Embryonic facial prominence (tissue), 1 donor: ENCODE measurements at regions not wholly inside any gene's neighbourhood (a gene's known extent, or its start where the extent isn't known, plus 50 kb on each side); places are given as distances from the start of the nearest gene placed in this dataset.
"Not testable (repeated sequence)": the region's sequence is repeated elsewhere in the genome, so short reads cannot be mapped to it uniquely, and the experiment has no call there.

Experiments
- DNase-seq: peaks from one replicate; pipeline ENCODE4 v3.0.0-alpha.2; 2016; ENCODE audit errors: extremely low spot score

DNA sequence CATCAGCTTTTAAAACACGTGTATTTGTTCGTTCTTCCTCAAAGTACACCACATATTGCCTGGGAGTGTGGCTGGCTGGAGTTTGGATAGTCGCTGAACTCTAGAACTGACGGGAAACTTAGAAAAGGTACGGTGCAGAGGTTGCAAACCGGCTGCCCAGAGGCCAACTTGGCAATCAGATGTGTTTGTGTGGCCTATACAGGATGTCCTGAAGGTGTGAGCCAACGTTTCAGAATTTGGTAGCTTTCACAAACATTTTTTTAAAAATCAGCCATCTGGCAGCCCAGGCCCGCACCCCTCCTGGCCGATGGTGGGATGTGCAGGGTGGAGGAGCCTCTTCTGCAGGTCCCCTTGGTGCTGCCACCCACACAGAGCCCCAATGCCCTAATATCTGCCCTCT is 73.6 kb upstream of the SLC25A33 start:
- DNase-seq = no peak

GRCh38 chr1:9466780-9467758 is 72.2 kb upstream of the SLC25A33 start:
- peak; percentile 68 for DNase-seq

DNA sequence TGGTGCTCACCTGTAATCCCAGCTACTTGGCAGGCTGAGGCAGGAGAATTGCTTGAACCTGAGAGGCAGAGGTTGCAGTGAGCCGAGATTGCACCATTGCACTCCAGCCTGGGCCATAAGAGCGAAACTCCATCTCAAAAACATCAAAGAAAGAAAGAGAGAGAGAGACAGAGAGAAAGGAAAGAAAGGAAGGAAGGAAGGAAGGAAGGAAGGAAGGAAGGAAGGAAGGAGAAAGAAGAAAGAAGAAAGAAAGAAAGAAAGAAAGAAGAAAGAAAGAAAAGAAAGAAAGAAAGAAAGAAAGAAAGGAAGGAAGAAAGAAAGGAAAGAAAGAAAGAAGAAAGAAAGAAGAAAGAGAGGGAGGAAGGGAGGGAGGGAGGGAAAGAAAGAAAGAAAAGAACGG is 69.4 kb upstream of the SLC25A33 start:
- DNase-seq = not testable (repeated sequence)

GRCh38 chr1:9471679-9472078 is 67.6 kb upstream of the SLC25A33 start:
- DNase-seq = no peak

DNA sequence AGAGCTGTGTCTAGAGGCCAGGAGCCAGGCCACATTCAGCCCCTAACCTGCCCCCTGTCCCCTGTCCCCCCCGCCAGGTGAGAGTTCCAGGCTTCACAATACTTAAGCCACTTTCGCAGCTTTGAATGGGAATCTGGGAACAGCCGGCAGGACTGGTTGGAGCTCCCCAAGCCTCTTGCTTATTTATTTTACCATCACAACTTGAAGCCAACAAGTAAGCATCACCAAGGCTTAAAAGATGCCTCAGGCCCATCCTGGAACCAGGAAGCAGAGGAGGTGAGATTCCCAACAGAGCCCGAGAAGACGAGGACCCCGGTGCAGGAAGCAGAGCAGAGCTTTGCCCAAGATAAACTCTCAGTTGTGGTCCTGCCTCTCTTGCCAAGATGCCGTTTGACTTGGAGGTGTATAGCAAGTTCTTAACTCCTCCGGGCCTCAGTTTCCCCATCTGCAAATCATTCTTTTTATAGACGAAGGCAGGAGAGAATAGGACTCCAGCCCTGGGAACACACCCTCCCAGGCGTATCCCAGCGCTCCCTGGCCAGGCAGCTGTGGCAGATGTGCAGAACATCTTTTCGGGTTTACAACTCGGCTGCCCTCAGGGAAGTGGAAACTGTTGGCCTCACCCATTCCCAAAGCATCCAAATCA is 66.8 kb upstream of the SLC25A33 start:
- DNase-seq = no peak

DNA sequence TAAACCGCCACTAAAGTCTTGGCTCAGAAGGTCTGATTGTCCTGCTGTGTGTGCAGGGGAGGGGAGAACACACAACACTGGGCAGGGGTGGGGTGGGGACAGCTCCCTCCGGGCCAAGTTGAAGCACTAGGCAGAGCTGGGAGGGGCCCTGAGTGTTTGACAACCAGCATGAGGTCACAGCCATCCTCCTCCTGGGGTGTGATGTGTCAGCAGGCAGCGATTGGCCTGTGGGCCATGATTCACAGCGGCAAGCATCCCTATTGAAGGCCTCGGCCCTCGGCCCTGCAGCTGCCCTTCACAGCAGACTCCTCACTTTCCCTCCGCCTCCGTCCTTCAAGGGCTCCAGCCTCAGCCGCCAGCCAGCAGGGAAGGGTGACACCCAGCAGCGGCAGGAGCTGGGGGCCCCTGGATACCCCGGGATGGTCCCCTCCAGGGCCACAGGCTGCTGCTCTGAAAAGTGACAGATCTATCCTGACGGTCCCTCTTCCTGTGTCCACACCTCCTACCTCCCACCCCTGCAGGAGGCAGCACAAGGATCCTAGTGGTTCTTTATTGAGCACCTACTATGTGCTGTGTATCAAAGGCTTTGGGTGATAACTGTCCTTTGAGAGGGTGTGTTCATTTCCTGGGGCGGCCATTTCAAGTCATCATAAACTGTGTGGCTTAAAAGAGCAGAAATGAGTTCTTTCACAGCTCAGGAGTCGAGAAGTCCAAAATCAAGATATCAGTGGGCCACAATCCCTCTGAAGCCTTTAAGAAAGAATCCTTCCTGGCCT is 66.0 kb upstream of the SLC25A33 start:
- DNase-seq = no peak

GRCh38 chr1:9475061-9475627 is 64.1 kb upstream of the SLC25A33 start:
- DNase-seq = no peak

- DNase-seq = no peak
Measured at GRCh38 chr1:9476790-9477463, 62.3 kb upstream of the SLC25A33 start.

DNA sequence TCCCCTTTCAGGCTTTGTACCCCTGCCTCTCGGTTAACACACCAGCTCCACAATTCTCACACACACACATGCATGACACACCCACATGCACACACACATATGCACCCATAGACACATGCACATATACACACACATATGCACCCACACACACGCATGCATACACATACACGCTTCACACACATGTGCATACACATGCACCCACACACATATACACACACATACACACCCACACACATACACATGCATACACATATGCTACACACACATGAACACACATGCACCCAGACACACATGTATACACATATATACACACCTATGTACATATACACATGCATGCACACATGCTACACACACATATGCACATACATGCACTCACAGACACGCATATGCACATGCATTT is 61.7 kb upstream of the SLC25A33 start:
- no peak for DNase-seq

- DNase-seq = no peak
Measured at GRCh38 chr1:9478021-9478420, 61.2 kb upstream of the SLC25A33 start.

GRCh38 chr1:9481048-9481447 is 58.2 kb upstream of the SLC25A33 start:
- DNase-seq = no peak

DNA sequence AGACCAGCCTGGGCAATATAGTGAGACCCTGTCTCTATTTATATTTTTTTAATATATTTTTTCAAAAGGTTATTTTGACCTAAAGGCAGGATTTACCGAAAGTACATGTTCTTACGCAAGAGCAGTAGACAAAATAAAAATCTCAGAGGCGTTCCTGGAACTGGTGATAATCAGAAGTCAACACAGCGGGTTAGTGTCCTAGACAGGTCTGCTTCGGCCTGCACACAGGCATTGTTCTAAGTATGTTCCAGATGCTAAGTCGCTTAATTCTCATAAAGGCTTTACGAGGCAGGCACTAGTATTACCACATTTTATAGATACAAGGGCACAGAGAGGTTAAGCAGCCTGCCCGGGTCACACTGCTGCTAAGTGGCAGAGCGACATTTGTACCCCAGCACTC is 56.9 kb upstream of the SLC25A33 start:
- no peak for DNase-seq

DNA sequence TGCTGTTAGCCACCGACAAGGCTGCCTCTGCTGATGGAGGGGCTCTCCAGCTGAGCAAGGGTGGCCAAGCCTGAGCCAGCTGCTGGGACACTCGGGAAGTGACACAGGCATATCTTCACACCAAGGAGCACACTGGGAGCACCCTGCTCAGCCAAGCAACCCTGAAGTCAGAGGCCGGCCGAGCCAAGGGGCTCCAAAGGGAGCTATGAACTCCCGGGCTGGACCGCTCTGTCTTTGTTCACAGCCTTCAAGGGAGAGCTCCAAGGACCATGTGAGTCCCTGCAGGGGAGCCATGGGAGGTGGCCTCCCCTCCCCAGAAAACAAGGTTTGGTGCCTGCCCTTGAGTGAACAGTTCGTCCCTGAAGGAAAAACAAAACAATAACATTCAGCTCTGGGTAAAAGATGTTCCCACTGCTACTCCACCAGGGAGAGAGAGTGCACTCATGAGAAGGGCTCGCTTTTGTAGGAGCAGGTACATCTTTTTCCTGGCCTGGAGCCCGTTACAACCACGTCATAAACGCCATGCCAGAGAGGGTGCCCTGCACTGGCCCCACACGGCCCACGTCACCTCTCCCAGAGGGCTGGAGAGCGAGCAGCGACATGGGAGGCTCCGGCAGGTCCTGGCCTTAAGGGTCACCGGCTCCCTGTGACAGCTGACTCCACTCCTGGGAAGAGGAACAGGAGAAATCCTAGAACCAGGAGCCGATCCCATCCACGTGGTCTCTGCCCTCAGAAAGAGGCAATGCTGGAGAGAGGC is 56.3 kb upstream of the SLC25A33 start:
- DNase-seq = no peak

DNA sequence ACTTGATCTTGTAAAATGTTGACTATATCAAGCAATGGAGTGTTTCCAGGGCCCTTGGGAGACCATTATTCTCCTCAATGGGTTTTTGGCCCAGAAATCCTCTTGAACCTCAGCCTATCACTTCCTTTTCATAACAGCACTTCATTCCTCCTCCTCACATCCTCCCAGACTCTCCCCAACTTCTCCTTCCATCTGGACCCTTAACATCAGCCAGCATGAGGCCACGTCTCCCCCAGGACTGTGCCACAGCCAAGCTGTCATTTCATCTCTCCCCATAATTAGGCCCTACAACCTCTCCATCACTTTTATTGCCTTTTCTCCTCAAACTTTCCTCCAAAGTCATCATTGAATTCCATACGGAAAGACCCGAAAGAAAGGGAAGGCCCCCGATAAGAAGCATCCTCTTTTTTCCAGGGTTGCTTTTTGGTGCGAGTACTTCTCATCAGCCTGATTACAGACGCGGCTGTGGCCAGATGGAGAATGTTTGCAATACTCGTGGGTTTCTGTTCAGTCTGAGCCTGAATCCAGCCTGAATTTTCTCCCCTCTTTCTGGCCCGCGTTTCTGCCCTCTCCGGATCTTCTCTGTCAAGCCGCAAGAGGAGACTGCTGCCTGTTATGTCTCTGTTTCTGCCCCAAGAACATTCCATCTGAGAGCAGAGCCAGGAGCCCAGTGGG is 52.7 kb upstream of the SLC25A33 start:
- no peak for DNase-seq
